Osteocyte (in vitro differentiated cells): ENCODE measurements at regions not wholly inside any gene's neighbourhood (a gene's known extent, or its start where the extent isn't known, plus 50 kb on each side); places are given as distances from the start of the nearest gene placed in this dataset.

Experiments
- DNase-seq: peaks from one replicate; pipeline ENCODE4 v3.0.0; 2021; ENCODE audit warnings: mixed read lengths; ENCODE audit not compliant: unreplicated experiment; ENCODE audit errors: extremely low spot score
- H3K27ac Mint-ChIP-seq: one replicate; pipeline ENCODE4 v1.8.0; 2021; ENCODE audit warnings: mild to moderate bottlenecking, mixed read lengths; ENCODE audit not compliant: unreplicated experiment
- H3K27me3 Mint-ChIP-seq: one replicate; pipeline ENCODE4 v1.8.0; 2021; ENCODE audit warnings: mixed read lengths; ENCODE audit not compliant: unreplicated experiment
- H3K36me3 Mint-ChIP-seq: one replicate; pipeline ENCODE4 v1.8.0; 2021; ENCODE audit warnings: mixed read lengths; ENCODE audit not compliant: unreplicated experiment
- H3K4me1 Mint-ChIP-seq: one replicate; pipeline ENCODE4 v1.8.0; 2021; ENCODE audit warnings: mixed read lengths; ENCODE audit not compliant: unreplicated experiment
- H3K4me3 Mint-ChIP-seq: one replicate; pipeline ENCODE4 v1.8.0; 2021; ENCODE audit warnings: mild to moderate bottlenecking, moderate library complexity, mixed read lengths; ENCODE audit not compliant: unreplicated experiment
- H3K9me3 Mint-ChIP-seq: one replicate; pipeline ENCODE4 v1.8.0; 2021; ENCODE audit warnings: mixed read lengths; ENCODE audit not compliant: unreplicated experiment
- TF ChIP-seq, protein P1 (sequence below): fragments of 200-600 bp; sonication (generic); IDR thresholded peaks from 2 replicates; pipeline ENCODE4 v1.5.0; 2021; ENCODE audit warnings: antibody characterized with exemption, mild to moderate bottlenecking, moderate library complexity

- H3K27ac Mint-ChIP-seq = no peak overlapping the region
- TF ChIP-seq, protein P1, sequence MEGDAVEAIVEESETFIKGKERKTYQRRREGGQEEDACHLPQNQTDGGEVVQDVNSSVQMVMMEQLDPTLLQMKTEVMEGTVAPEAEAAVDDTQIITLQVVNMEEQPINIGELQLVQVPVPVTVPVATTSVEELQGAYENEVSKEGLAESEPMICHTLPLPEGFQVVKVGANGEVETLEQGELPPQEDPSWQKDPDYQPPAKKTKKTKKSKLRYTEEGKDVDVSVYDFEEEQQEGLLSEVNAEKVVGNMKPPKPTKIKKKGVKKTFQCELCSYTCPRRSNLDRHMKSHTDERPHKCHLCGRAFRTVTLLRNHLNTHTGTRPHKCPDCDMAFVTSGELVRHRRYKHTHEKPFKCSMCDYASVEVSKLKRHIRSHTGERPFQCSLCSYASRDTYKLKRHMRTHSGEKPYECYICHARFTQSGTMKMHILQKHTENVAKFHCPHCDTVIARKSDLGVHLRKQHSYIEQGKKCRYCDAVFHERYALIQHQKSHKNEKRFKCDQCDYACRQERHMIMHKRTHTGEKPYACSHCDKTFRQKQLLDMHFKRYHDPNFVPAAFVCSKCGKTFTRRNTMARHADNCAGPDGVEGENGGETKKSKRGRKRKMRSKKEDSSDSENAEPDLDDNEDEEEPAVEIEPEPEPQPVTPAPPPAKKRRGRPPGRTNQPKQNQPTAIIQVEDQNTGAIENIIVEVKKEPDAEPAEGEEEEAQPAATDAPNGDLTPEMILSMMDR = no peak
- DNase-seq = no peak
- H3K36me3 Mint-ChIP-seq = no peaks in the 10 kb centered on the region
- H3K9me3 Mint-ChIP-seq = no peaks in the 10 kb centered on the region
- H3K4me3 Mint-ChIP-seq = no peak overlapping the region
- no peaks in the 10 kb centered on the region for H3K4me1 Mint-ChIP-seq
- peaks cover 10% of the 10 kb centered on the region for H3K27me3 Mint-ChIP-seq
These were observed 645.0 kb downstream of the C12orf50 start for GRCh38 chr12:87384226-87384625.

GRCh38 chr12:87383680-87384079, 645.5 kb downstream of the C12orf50 start:
- Mint-ChIP-seq H3K4me1 (no peaks in the 10 kb centered on the region), H3K27me3 (peaks cover 5% of the 10 kb centered on the region), H3K36me3 (no peaks in the 10 kb centered on the region), H3K4me3 (no peak overlapping the region), H3K9me3 (no peaks in the 10 kb centered on the region), H3K27ac (no peak overlapping the region)
- no peak for DNase-seq
- TF ChIP-seq, protein P1 = no peak

GRCh38 chr12:87382959-87383566, 646.1 kb downstream of the C12orf50 start:
- no peaks in the 10 kb centered on the region for H3K36me3 Mint-ChIP-seq
- no peaks in the 10 kb centered on the region for H3K9me3 Mint-ChIP-seq
- TF ChIP-seq, protein P1 = no peak
- H3K27me3 Mint-ChIP-seq = peaks cover 5% of the 10 kb centered on the region
- DNase-seq = no peak
- no peak overlapping the region for H3K27ac Mint-ChIP-seq
- no peak overlapping the region for H3K4me3 Mint-ChIP-seq
- H3K4me1 Mint-ChIP-seq = no peaks in the 10 kb centered on the region

DNA sequence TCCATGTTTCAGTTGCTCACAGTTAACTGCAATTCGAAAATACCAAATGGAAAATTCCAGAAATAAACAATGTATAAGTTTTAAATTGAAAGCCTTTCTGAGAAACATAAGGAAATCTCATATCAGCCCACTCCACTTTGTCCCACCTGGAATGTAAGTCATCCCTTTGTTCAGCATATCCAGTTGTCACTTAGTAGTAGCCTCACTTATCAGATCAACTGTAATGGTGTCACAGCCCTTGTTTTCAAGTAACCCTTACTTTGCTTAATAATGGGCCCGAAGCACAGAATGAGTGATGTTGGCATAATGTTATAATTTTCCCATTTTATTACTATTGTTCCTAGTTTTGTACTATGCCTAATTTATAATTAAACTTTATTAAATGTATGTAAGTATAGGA, 646.8 kb downstream of the C12orf50 start:
- Mint-ChIP-seq H3K4me1 (no peaks in the 10 kb centered on the region), H3K9me3 (no peaks in the 10 kb centered on the region), H3K4me3 (no peak overlapping the region), H3K27ac (no peak overlapping the region), H3K36me3 (no peaks in the 10 kb centered on the region), H3K27me3 (peaks cover 5% of the 10 kb centered on the region)
- DNase-seq = no peak
- TF ChIP-seq, protein P1 = no peak

GRCh38 chr12:87381742-87382141, 647.5 kb downstream of the C12orf50 start:
- Mint-ChIP-seq H3K27me3 (peaks cover 5% of the 10 kb centered on the region), H3K27ac (no peak overlapping the region)
- no peak for DNase-seq

More at GRCh38 chr12:87381742-87382141, 647.5 kb downstream of the C12orf50 start:
- TF ChIP-seq, protein P1 = no peak
- Mint-ChIP-seq H3K4me3 (no peak overlapping the region), H3K36me3 (no peaks in the 10 kb centered on the region), H3K4me1 (no peaks in the 10 kb centered on the region), H3K9me3 (no peaks in the 10 kb centered on the region)
